Neural cell (in vitro differentiated cells): ENCODE measurements at regions not wholly inside any gene's neighbourhood (a gene's known extent, or its start where the extent isn't known, plus 50 kb on each side); places are given as distances from the start of the nearest gene placed in this dataset.

Source experiments
- H2AFZ ChIP-seq: fragments of 200-600, 300-800 bp; sonication (generic), shearing (Covaris generic); 2 replicates; pipeline ENCODE4 v1.6.0; 2014; ENCODE audit warnings: low read depth, mild to moderate bottlenecking, antibody characterized with exemption, low read length, moderate library complexity
- H3F3A ChIP-seq: fragments of 200-600 bp; shearing (Covaris generic); 2 replicates; pipeline ENCODE4 v1.6.1; 2016; ENCODE audit warnings: mild to moderate bottlenecking, moderate library complexity, mixed read lengths, antibody characterized with exemption, low read length; ENCODE audit not compliant: insufficient read depth, poor library complexity, severe bottlenecking
- H3K27ac ChIP-seq: fragments of 200-600, 300-800 bp; sonication (generic), shearing (Covaris generic); 2 replicates; pipeline ENCODE4 v1.5.1; 2014; ENCODE audit warnings: mild to moderate bottlenecking, low read length, moderate library complexity
- H3K27me3 ChIP-seq: fragments of 300-800, 200-600 bp; sonication (generic), shearing (Covaris generic); 2 replicates; pipeline ENCODE4 v1.6.0; 2014; ENCODE audit warnings: mild to moderate bottlenecking, low read depth, low read length, moderate library complexity; ENCODE audit not compliant: insufficient read depth
- H3K36me3 ChIP-seq: fragments of 300-800, 200-600 bp; sonication (generic), shearing (Covaris generic); 2 replicates; pipeline ENCODE4 v1.5.1; 2014; ENCODE audit warnings: mild to moderate bottlenecking, antibody characterized with exemption, low read length, moderate library complexity; ENCODE audit not compliant: insufficient read depth
- H3K4me2 ChIP-seq: fragments of 300-800, 200-600 bp; sonication (generic), shearing (Covaris generic); 2 replicates; pipeline ENCODE4 v1.6.0; 2014; ENCODE audit warnings: mild to moderate bottlenecking, low read length
- H3K4me3 ChIP-seq: fragments of 300-800, 200-600 bp; sonication (generic), shearing (Covaris generic); 2 replicates; pipeline ENCODE4 v1.5.1; 2014; ENCODE audit warnings: mild to moderate bottlenecking, low read length, moderate library complexity
- H3K79me2 ChIP-seq: fragments of 200-600 bp; shearing (Covaris generic); replicated peaks from 2 replicates; pipeline ENCODE4 v1.6.0; 2014; ENCODE audit warnings: mild to moderate bottlenecking, low read length, moderate library complexity; ENCODE audit not compliant: insufficient read depth
- H3K9ac ChIP-seq: fragments of 300-800, 200-600 bp; sonication (generic), shearing (Covaris generic); 2 replicates; pipeline ENCODE4 v1.6.1; 2016; ENCODE audit warnings: mild to moderate bottlenecking, low read length, mixed read lengths
- H3K9me2 ChIP-seq: fragments of 200-600 bp; shearing (Covaris generic); 2 replicates; pipeline ENCODE4 v1.6.1; 2016; ENCODE audit warnings: mild to moderate bottlenecking, low read length, mixed read lengths; ENCODE audit not compliant: insufficient read depth
- H3K9me3 ChIP-seq: fragments of 200-600, 300-800 bp; sonication (generic), shearing (Covaris generic); 2 replicates; pipeline ENCODE4 v1.6.1; 2016; ENCODE audit warnings: mild to moderate bottlenecking, mixed run types, low read length, moderate library complexity, mixed read lengths
- H4K20me1 ChIP-seq: fragments of 200-600 bp; shearing (Covaris generic); 2 replicates; pipeline ENCODE4 v1.6.1; 2016; ENCODE audit warnings: mild to moderate bottlenecking, mixed run types; ENCODE audit not compliant: insufficient read depth
- CTCF ChIP-seq: fragments of 450-650 bp; IDR thresholded peaks from 2 replicates; pipeline ENCODE4 v1.5.1; 2014; ENCODE audit warnings: antibody characterized with exemption, mild to moderate bottlenecking, moderate library complexity; ENCODE audit not compliant: poor library complexity, severe bottlenecking
- EP300 ChIP-seq: fragments of 450-650 bp; conservative IDR thresholded peaks from 2 replicates; pipeline ENCODE4 v1.6.1; 2014; ENCODE audit warnings: antibody characterized with exemption, mild to moderate bottlenecking, moderate library complexity; ENCODE audit not compliant: poor library complexity, severe bottlenecking
- EZH2 ChIP-seq: fragments of 200-600, 300-800 bp; shearing (Covaris generic), sonication (generic); IDR thresholded peaks from 2 replicates; pipeline ENCODE4 v1.6.1; 2014; ENCODE audit warnings: antibody characterized with exemption, low read length, borderline replicate concordance, mild to moderate bottlenecking; ENCODE audit not compliant: insufficient read depth, poor library complexity, severe bottlenecking
- MXI1 ChIP-seq: fragments of 450-650 bp; conservative IDR thresholded peaks from 2 replicates; pipeline ENCODE4 v1.6.1; 2014; ENCODE audit warnings: antibody characterized with exemption, mild to moderate bottlenecking; ENCODE audit not compliant: poor library complexity, severe bottlenecking
- POLR2AphosphoS5 ChIP-seq: IDR thresholded peaks from 2 replicates; pipeline ENCODE4 v1.6.1; 2012
- RAD21 ChIP-seq: fragments of 450-650 bp; conservative IDR thresholded peaks from 2 replicates; pipeline ENCODE4 v1.6.1; 2014; ENCODE audit warnings: antibody characterized with exemption, mild to moderate bottlenecking, moderate library complexity
- SMC3 ChIP-seq: fragments of 450-650 bp; conservative IDR thresholded peaks from 2 replicates; pipeline ENCODE4 v1.6.1; 2014; ENCODE audit warnings: antibody characterized with exemption, mild to moderate bottlenecking, moderate library complexity; ENCODE audit not compliant: poor library complexity
- TAF1 ChIP-seq: IDR thresholded peaks from 2 replicates; pipeline ENCODE4 v1.6.1; 2012; ENCODE audit warnings: low read depth
- TF ChIP-seq, protein P1 (sequence below): IDR thresholded peaks from 2 replicates; pipeline ENCODE4 v1.6.1; 2012; ENCODE audit warnings: borderline replicate concordance

GRCh38 chr10:43867667-43868565 is 219.2 kb upstream of the ZNF32 start:
- H3K9ac ChIP-seq: no peak overlapping the region
- no peaks in the 10 kb centered on the region for H4K20me1 ChIP-seq
- no peak for TF ChIP-seq MXI1
- TF ChIP-seq, protein P1, sequence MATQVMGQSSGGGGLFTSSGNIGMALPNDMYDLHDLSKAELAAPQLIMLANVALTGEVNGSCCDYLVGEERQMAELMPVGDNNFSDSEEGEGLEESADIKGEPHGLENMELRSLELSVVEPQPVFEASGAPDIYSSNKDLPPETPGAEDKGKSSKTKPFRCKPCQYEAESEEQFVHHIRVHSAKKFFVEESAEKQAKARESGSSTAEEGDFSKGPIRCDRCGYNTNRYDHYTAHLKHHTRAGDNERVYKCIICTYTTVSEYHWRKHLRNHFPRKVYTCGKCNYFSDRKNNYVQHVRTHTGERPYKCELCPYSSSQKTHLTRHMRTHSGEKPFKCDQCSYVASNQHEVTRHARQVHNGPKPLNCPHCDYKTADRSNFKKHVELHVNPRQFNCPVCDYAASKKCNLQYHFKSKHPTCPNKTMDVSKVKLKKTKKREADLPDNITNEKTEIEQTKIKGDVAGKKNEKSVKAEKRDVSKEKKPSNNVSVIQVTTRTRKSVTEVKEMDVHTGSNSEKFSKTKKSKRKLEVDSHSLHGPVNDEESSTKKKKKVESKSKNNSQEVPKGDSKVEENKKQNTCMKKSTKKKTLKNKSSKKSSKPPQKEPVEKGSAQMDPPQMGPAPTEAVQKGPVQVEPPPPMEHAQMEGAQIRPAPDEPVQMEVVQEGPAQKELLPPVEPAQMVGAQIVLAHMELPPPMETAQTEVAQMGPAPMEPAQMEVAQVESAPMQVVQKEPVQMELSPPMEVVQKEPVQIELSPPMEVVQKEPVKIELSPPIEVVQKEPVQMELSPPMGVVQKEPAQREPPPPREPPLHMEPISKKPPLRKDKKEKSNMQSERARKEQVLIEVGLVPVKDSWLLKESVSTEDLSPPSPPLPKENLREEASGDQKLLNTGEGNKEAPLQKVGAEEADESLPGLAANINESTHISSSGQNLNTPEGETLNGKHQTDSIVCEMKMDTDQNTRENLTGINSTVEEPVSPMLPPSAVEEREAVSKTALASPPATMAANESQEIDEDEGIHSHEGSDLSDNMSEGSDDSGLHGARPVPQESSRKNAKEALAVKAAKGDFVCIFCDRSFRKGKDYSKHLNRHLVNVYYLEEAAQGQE: no peak
- no peak for TF ChIP-seq SMC3
- no peak for TF ChIP-seq RAD21
- no peak for TF ChIP-seq EP300
- TF ChIP-seq EZH2: no peak
- H3K27ac ChIP-seq: no peak overlapping the region
- H3K4me3 ChIP-seq: no peak overlapping the region
- no peaks in the 10 kb centered on the region for H3K79me2 ChIP-seq
- H3F3A ChIP-seq: no peaks in the 10 kb centered on the region
- H3K9me2 ChIP-seq: no peaks in the 10 kb centered on the region
- no peaks in the 10 kb centered on the region for H3K27me3 ChIP-seq
- no peak overlapping the region for H3K4me2 ChIP-seq
- H2AFZ ChIP-seq: no peak overlapping the region
- H3K36me3 ChIP-seq: no peaks in the 10 kb centered on the region
- no peaks in the 10 kb centered on the region for H3K9me3 ChIP-seq

GRCh38 chr10:43867113-43867512 is 218.4 kb upstream of the ZNF32 start:
- H3K4me2 ChIP-seq: no peak overlapping the region
- H3K9ac ChIP-seq: no peak overlapping the region
- TF ChIP-seq, protein P1: no peak
- TF ChIP-seq MXI1 (no peak), TAF1 (no peak), POLR2AphosphoS5 (no peak), EP300 (no peak), SMC3 (no peak), RAD21 (no peak), EZH2 (no peak), CTCF (no peak)

More at GRCh38 chr10:43867113-43867512, 218.4 kb upstream of the ZNF32 start:
- H3K27me3 ChIP-seq: no peaks in the 10 kb centered on the region
- H3K27ac ChIP-seq: no peak overlapping the region
- no peaks in the 10 kb centered on the region for H3K79me2 ChIP-seq
- no peaks in the 10 kb centered on the region for H3F3A ChIP-seq
- no peak overlapping the region for H3K4me3 ChIP-seq
- no peak overlapping the region for H2AFZ ChIP-seq
- H4K20me1 ChIP-seq: no peaks in the 10 kb centered on the region
- H3K9me2 ChIP-seq: no peaks in the 10 kb centered on the region
- no peaks in the 10 kb centered on the region for H3K9me3 ChIP-seq
- H3K36me3 ChIP-seq: no peaks in the 10 kb centered on the region
